Sigmoid colon (tissue), 4 donors: ENCODE measurements at regions not wholly inside any gene's neighbourhood (a gene's known extent, or its start where the extent isn't known, plus 50 kb on each side); places are given as distances from the start of the nearest gene placed in this dataset.

Source experiments
- POLR2A ChIP-seq, 2 donors: fragments of 450-650 bp; IDR thresholded peaks; one replicate each; pipeline ENCODE4 v1.6.1; 2016; ENCODE audit warnings: antibody characterized with exemption in 2 of 2, mild to moderate bottlenecking in 2 of 2, moderate library complexity in 2 of 2
- POLR2AphosphoS5 ChIP-seq, 4 donors: sonication (generic); formaldehyde crosslinking; IDR thresholded peaks; one replicate each; pipeline ENCODE4 v1.6.1; 2017; ENCODE audit warnings: antibody characterized with exemption in 4 of 4
- TF ChIP-seq, protein P1 (sequence below), 4 experiments: fragments of 450-650 bp in 3 of 4; fragments of 200-600 bp in 1 of 4; IDR thresholded peaks; one replicate each; pipeline ENCODE4 v1.5.1; 2016 to 2019; ENCODE audit warnings: antibody characterized with exemption in 4 of 4, mild to moderate bottlenecking in 3 of 4, moderate library complexity in 2 of 4

DNA sequence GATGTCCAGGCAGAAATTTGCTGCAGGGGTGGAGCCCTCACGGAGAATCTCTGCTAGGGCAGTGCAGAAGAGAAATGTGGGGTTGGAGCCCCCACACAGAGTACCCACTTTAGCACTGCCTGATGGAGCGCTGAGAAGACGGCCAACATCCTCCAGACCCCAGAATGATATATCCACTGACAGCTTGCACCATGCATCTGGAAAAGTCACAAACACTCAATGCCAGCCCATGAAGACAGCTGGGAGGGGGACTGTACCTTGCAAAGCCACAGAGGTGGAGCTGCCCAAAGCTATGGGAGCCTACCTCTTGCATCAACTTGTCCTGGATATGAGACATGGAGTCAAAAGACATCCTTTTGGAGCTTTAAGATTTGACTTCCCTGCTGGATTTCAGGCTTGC, 426.3 kb upstream of the FAM174A start:
- TF ChIP-seq POLR2A (IDR thresholded peaks at IDR 0.05) (no peak), POLR2AphosphoS5 (IDR thresholded peaks at IDR 0.05) (no peak)
- TF ChIP-seq, protein P1, sequence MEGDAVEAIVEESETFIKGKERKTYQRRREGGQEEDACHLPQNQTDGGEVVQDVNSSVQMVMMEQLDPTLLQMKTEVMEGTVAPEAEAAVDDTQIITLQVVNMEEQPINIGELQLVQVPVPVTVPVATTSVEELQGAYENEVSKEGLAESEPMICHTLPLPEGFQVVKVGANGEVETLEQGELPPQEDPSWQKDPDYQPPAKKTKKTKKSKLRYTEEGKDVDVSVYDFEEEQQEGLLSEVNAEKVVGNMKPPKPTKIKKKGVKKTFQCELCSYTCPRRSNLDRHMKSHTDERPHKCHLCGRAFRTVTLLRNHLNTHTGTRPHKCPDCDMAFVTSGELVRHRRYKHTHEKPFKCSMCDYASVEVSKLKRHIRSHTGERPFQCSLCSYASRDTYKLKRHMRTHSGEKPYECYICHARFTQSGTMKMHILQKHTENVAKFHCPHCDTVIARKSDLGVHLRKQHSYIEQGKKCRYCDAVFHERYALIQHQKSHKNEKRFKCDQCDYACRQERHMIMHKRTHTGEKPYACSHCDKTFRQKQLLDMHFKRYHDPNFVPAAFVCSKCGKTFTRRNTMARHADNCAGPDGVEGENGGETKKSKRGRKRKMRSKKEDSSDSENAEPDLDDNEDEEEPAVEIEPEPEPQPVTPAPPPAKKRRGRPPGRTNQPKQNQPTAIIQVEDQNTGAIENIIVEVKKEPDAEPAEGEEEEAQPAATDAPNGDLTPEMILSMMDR (IDR thresholded peaks at IDR 0.05): no peak
